Endodermal cell (in vitro differentiated cells): ENCODE measurements at regions not wholly inside any gene's neighbourhood (a gene's known extent, or its start where the extent isn't known, plus 50 kb on each side); places are given as distances from the start of the nearest gene placed in this dataset.

Source experiments
- DNase-seq: peaks from one replicate; pipeline ENCODE4 v3.0.0-alpha.2; 2017
- H3K27ac ChIP-seq: 2 replicates; pipeline ENCODE4 v1.5.1; 2013; ENCODE audit warnings: mild to moderate bottlenecking, low read depth, low read length, moderate library complexity
- H3K27me3 ChIP-seq: 2 replicates; pipeline ENCODE4 v1.6.1; 2013; ENCODE audit warnings: mild to moderate bottlenecking, low read length, moderate library complexity; ENCODE audit not compliant: insufficient read depth, control insufficient read depth, poor library complexity, severe bottlenecking
- H3K36me3 ChIP-seq: 2 replicates; pipeline ENCODE4 v1.7.0; 2013; ENCODE audit warnings: mild to moderate bottlenecking, low read length, moderate library complexity; ENCODE audit not compliant: control insufficient read depth, insufficient read depth
- H3K4me1 ChIP-seq: one replicate; pipeline ENCODE4 v1.7.0; 2013; ENCODE audit warnings: low read length; ENCODE audit not compliant: control insufficient read depth, insufficient read depth
- H3K4me3 ChIP-seq: 2 replicates; pipeline ENCODE4 v1.5.1; 2013; ENCODE audit warnings: mild to moderate bottlenecking, low read length, moderate library complexity
- H3K9ac ChIP-seq: 2 replicates; pipeline ENCODE4 v1.6.1; 2013; ENCODE audit warnings: mild to moderate bottlenecking, low read length, moderate library complexity; ENCODE audit not compliant: poor library complexity, severe bottlenecking; ENCODE audit errors: extremely low read depth
- H3K9me3 ChIP-seq: 2 replicates; pipeline ENCODE4 v1.6.1; 2013; ENCODE audit warnings: mild to moderate bottlenecking, low read length, moderate library complexity; ENCODE audit not compliant: control insufficient read depth
- H3K27ac Mint-ChIP-seq: 2 replicates; pipeline ENCODE4 v1.8.0; 2020; ENCODE audit warnings: mixed read lengths
- H3K27me3 Mint-ChIP-seq: 2 replicates; pipeline ENCODE4 v1.8.0; 2021; ENCODE audit warnings: mild to moderate bottlenecking, mixed read lengths; ENCODE audit not compliant: insufficient read depth
- H3K36me3 Mint-ChIP-seq: 2 replicates; pipeline ENCODE4 v1.8.0; 2020; ENCODE audit warnings: low read depth, mixed read lengths
- H3K4me1 Mint-ChIP-seq: 2 replicates; pipeline ENCODE4 v1.8.0; 2020; ENCODE audit warnings: mixed read lengths
- H3K4me3 Mint-ChIP-seq: 2 replicates; pipeline ENCODE4 v1.8.0; 2020; ENCODE audit warnings: mild to moderate bottlenecking, moderate library complexity, mixed read lengths
- H3K9me3 Mint-ChIP-seq: 2 replicates; pipeline ENCODE4 v1.8.0; 2020; ENCODE audit warnings: mild to moderate bottlenecking, mixed read lengths
- CTCF ChIP-seq: fragments of 200-600 bp; sonication (generic); conservative IDR thresholded peaks from 2 replicates; pipeline ENCODE4 v1.5.0; 2021; ENCODE audit warnings: antibody characterized with exemption, mild to moderate bottlenecking
- WGBS, 2 experiments: methylation state at CpG; one replicate each; pipeline versions ENCODE4 v1.1.5 to v1.1.7; 2013; ENCODE audit warnings: missing lambda C conversion rate in 2 of 2, mixed read lengths in 1 of 2; ENCODE audit not compliant: insufficient coverage in 1 of 2, insufficient read length in 1 of 2; 5-methylcytosine and 5-hydroxymethylcytosine counted together

DNA sequence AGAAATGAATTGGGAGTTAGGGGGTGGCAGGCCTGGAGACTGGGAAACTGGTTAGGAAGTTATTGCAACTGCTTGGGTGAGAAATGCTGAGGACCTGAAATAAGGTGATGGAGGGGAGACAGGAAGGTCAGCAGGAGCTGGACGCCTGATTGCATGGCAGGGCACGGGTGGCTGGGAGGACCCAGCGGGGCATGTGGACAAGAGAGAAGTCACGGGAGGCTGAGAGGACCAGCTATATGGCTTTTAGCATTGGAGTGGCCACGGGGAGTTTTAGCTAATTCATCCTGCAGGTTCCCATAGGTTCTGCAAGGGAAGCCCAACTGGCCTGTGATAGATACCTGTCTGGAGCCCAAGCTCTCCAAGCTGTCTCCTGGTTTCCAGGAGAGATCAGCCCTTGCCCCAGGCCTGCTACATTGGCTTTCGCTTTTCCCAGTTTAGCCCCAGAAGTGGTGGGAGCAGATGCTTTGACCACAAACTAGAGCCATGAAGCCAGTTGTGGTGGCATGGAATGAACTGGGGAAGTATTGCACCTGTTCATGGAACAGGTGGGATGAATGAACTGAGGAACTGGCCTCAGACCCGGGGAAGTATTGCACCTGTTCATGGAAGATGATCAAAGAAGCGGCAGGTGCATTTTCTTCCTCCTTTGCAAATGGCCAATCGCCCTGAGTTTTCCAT, 93.6 kb upstream of the TAF1B start:
- Histone ChIP-seq H3K27ac (no peak overlapping the region), H3K4me3 (no peak overlapping the region), H3K9me3 (no peaks in the 10 kb centered on the region), H3K36me3 (no peaks in the 10 kb centered on the region), H3K4me1 (no peaks in the 10 kb centered on the region), H3K27me3 (no peaks in the 10 kb centered on the region), H3K9ac (no peak overlapping the region)
- no peak overlapping the region for H3K27ac Mint-ChIP-seq
- no peak for DNase-seq
- WGBS, 2 experiments = 80 to 81% methylated on average over 9 of the region's 9 CpGs
- H3K4me3 Mint-ChIP-seq = no peak overlapping the region
- no peaks in the 10 kb centered on the region for H3K9me3 Mint-ChIP-seq
- H3K27me3 Mint-ChIP-seq = no peaks in the 10 kb centered on the region
- H3K4me1 Mint-ChIP-seq = peaks cover 14% of the 10 kb centered on the region
- no peak for TF ChIP-seq CTCF
- no peaks in the 10 kb centered on the region for H3K36me3 Mint-ChIP-seq

DNA sequence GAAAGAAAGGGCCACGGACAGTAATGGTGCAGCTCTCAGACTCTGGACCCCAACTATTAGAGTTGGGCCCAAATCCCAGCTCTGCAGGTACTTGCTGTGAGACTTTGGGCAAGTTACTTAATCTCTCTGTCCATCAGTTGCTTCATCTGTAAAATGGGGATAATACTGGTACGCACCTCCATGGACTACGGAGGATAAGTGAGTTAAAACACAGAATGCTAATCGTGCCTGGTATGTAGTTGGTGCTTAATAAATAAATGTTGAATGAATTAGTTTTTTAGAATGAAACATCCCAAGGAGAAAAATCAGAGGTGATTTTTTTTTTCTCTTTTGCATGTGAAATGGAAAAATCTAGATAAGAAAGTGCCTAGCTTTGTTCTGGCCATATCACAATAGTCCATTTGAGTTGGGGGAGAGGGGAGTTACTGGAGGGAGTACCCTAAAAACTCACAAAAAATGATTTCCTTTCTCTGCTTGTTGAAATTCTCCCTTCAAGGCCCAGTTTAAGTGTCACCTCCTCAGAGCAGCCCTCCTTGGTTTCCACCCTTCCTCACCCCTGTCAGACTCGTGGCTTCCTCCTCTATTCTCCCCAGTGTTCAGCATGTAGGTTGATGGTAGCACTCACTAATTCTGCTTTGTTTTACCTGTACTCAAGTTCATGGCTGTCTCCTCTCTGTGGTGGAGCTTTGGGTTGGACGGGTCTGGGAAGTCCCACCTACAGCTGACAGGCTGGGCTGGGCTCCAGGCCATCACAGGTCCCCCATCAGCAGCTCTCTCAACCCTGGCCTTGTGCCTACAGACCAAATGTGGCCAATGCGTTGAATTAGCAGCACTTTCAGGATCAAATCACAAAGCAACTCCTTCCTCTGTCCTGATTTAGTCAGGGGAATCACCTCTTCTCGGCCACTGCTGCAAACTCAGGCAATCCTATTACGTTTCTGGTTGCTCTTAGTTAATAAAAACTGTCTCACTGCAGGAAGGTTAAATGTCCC, 92.8 kb upstream of the TAF1B start:
- no peak overlapping the region for H3K27ac ChIP-seq
- no peaks in the 10 kb centered on the region for H3K4me1 ChIP-seq

GRCh38 chr2:9751831-9752230, 91.4 kb upstream of the TAF1B start:
- Mint-ChIP-seq H3K36me3 (no peaks in the 10 kb centered on the region), H3K4me1 (peaks cover 9% of the 10 kb centered on the region), H3K9me3 (peaks cover 5% of the 10 kb centered on the region), H3K4me3 (no peak overlapping the region), H3K27ac (no peak overlapping the region), H3K27me3 (peaks cover 8% of the 10 kb centered on the region)
- H3K27me3 ChIP-seq = no peaks in the 10 kb centered on the region
- H3K4me1 ChIP-seq = no peaks in the 10 kb centered on the region
- DNase-seq = no peak
- no peak overlapping the region for H3K27ac ChIP-seq
- no peak overlapping the region for H3K9ac ChIP-seq
- H3K9me3 ChIP-seq = no peaks in the 10 kb centered on the region
- H3K4me3 ChIP-seq = no peak overlapping the region
- WGBS, 2 experiments = 94 to 100% methylated on average over 7 to 11 of the region's 11 CpGs
- no peaks in the 10 kb centered on the region for H3K36me3 ChIP-seq
- TF ChIP-seq CTCF = no peak

More for the DNA sequence above, 92.8 kb upstream of the TAF1B start:
- no peak for TF ChIP-seq CTCF
- Mint-ChIP-seq H3K36me3 (no peaks in the 10 kb centered on the region), H3K4me1 (peaks cover 10% of the 10 kb centered on the region), H3K4me3 (no peak overlapping the region), H3K27ac (no peak overlapping the region), H3K9me3 (peaks cover 4% of the 10 kb centered on the region), H3K27me3 (peaks cover 5% of the 10 kb centered on the region)
- Histone ChIP-seq H3K9ac (no peak overlapping the region), H3K9me3 (no peaks in the 10 kb centered on the region), H3K4me3 (no peak overlapping the region), H3K36me3 (no peaks in the 10 kb centered on the region), H3K27me3 (no peaks in the 10 kb centered on the region)
- DNase-seq = no peak
- WGBS, 2 experiments = 89 to 92% methylated on average over 7 to 9 of the region's 9 CpGs
